ENCODE measurements at regions not wholly inside any gene's neighbourhood (a gene's known extent, or its start where the extent isn't known, plus 50 kb on each side); places are given as distances from the start of the nearest gene placed in this dataset.
"Not testable (repeated sequence)": the region's sequence is repeated elsewhere in the genome, so short reads cannot be mapped to it uniquely, and the experiment has no call there.

DNA sequence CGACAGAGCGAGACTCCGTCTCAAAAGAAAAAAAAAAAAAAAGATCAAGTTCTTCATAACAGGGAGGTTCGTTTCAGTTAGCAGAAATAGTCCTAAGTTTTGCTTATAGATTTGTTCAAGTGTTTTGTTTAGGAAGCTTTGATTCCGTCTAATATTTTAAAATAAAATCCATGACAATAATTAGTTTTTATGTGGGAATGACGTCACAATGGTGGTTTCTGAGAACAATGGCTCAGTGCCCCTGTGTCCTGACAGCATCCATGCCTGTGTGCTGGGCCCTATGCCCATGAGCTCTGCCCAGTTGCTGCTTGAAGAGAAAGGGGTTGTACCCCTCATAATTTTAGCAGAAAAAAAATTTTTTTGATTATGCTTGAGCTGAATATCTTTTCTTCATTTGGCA, 134.0 kb downstream of the SST start:
- ATAC-seq, result no peak
- no peak for DNase-seq

DNA sequence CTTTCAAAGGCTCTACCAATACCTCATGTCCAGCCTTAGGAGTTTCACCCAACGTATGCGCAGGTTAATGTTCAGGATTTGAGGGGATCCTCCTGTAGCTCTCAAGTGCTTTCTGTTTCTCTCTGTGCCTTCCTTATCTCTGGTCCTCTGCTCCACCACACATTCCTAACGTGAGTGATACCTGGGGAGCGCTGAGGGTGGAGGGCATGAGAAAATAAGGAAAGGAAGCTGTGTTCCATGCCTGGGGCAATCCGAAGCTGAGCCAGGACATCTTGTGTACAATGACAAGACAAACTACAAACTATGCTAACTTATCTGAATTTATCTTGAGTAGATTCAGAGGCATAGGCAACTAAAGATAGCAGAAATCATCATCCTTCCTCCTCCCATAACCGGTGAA, 136.4 kb downstream of the SST start:
- DNase-seq, result no peak
- ATAC-seq, result no peak

DNA sequence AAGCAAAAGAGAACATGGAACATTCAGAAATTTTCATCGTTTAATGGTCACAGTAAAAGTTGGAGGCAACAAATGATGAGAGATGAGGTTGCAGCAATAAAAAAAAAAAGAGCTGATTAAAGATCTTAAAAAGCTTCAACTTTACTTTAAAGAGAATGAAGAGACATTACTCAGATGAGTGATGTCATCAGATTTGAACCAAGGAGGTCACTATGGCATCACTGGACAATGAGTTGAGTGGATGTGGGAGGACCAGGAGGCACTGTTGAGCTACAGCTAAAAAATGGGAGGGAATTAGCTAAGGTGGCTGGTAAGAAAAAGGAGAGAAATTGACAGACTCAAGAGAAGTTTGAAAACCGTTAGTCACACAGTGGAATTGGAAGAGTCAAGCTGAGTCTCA, 138.4 kb downstream of the SST start:
- ATAC-seq, result no peak
- no peak for DNase-seq

DNA sequence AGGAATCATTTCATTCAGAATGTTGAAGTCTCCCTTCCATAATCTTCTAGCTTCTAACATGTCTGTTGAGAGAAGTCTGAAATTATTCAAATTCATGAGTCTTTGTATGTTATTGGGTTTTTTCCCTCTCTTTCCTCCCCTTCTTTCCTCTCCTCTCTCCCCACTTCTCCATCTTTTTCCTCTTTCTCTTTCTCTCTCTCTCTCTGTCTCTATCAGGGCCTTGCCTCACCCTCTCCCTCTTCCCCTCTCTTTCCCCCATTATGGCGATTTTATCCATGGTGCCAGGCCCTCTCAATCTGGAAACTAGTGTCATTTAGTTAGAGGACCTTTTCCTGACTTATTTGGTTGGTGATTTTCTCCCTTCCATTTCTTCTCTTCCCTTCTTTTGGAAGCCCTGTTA, 147.3 kb downstream of the SST start:
- DNase-seq, result no peak

GRCh38 chr3:187522293-187522692, 147.9 kb downstream of the SST start:
- no peak for ATAC-seq
- DNase-seq, result no peak

More for the DNA sequence above, 147.3 kb downstream of the SST start:
- ATAC-seq, result no peak

GRCh38 chr3:187521546-187521945, 148.6 kb downstream of the SST start:
- ATAC-seq, result no peak
- DNase-seq, result no peak

DNA sequence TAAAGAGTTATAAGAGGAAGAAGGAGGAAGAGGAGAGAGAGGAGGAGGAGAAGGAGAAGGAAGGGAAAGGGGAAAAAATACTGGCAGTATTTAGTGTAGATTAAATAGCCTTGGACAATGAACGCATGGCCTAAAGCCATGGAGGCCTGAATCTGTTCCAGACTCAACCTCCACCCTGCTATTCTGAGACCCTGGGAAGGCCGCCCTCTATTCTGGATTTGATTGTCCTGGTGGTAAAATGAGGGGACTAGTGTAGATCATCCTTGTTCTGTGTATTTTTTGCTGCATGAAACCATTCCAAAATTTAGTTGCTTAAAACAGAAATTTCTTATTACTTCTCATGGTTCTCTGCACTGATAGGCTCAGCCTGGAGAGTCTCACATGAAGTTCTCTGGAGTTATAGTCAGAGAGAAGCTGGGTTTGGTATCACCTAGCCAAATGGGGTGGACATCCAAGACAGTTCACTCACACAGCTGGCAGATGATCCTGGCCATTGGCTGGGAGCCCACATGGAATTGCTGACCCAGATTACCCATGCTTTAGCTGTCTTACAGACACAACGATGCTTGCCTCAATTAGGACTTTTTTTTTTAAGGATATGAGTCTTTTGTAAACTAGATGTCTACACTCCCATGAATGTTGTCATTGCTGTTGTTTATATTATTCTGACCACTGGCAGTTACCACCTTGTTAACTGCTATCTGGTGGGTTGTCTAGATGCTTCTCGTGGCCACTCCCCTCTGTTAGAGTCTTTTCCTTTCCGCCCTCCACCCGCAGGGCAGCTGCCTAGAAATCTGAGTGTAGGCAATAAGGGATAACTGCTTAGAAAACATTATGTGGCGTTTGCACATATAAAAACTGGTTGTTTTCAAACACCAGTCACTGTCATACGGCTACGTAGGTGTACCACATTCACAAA, 149.9 kb downstream of the SST start:
- DNase-seq, result no peak

DNA sequence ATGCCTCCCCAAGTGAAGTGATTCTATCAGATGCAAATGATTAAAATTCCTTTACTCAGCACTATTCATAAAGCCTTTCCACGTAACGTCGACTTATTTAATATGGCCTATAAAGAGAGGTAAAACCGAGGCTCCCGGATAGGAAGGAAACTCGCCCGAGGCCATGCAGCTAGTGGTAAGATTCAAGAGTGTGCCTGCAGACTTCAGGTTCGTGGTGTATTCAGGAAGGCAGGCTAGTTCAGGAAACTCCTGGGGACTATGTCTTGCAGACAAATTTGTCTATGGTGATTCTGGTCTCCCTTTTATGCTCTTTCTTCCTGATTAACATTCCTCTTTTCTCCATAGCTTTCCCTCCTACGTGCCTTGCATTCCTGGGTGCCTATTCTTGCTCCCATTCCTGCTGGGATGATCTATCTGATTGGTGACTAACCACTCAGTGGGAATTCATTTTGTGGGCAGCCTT, 150.7 kb downstream of the SST start:
- ATAC-seq, result no peak

More for the DNA sequence above, 149.9 kb downstream of the SST start:
- ATAC-seq, result no peak

GRCh38 chr3:187518616-187519015, 150.4 kb downstream of the RTP4 start:
- ATAC-seq (no peak), DNase-seq (no peak)

More for the DNA sequence above, 150.7 kb downstream of the SST start:
- DNase-seq, result no peak

- ATAC-seq (no peak), DNase-seq (no peak)
Observed at GRCh38 chr3:187518207-187518606, 150.0 kb downstream of the RTP4 start.

DNA sequence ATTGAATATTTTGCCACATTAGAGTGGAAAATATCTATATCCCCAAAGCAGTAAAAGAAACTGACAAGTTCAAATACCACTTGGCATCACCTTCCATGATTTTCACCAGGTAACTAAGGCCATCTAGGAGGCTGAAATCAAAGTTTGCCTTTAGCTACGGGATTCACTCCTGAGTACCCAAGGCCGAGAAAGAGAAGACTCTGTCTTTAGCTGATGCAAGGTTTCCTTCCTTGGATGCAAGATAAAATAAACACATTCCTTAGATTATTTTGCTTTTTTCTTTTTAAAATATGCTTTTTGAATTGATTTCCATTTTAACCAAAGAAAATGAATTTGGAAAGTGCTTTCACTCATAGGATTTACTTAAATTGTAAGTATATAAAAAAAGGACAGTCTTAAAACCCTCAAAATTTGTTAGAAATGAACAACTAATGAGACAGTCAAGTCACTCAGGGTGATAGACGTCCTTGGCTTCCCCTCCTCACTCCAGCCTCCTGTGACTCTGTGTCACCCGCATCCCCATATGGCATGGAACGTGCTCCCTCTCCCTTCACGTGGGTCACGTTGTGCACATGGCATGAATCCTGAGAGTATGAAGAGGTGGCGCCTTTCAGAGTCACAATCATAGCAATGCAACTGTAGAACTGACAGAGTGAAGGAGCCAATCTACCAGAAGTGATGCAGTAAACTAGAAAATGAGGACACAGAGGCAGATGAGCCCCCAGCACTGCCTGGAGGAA, 148.4 kb downstream of the RTP4 start:
- ATAC-seq (no peak), DNase-seq (no peak)

DNA sequence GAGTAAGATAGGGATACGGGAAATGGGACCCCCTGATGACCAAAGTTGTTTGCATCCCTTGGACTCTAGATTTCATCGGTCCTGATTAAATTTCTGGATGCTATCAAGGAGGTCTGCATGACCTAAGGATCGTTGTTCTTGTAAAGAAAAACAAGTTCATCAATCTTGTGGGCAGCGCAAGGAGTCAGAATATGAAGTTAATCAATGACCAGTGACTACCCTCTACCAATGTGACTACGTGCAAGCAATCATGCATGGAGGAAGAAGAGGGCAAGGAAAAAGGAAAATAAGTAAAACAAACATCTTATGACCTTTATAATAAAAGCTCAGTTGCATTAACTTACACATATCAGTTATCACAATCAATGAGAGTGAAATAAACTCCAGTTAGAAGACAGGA, 139.7 kb downstream of the RTP4 start:
- no peak for ATAC-seq
- DNase-seq, result no peak

- DNase-seq, result no peak
- no peak for ATAC-seq
Observed at GRCh38 chr3:187507266-187507665, 139.1 kb downstream of the RTP4 start.

- DNase-seq (no peak), ATAC-seq (no peak)
Observed at GRCh38 chr3:187504435-187504834, 136.2 kb downstream of the RTP4 start.

- DNase-seq (no peak), ATAC-seq (no peak)
Observed at GRCh38 chr3:187498211-187498724, 130.1 kb downstream of the RTP4 start.

- ATAC-seq, result no peak
- no peak for DNase-seq
Observed at GRCh38 chr3:187497052-187497451, 128.9 kb downstream of the RTP4 start.

- DNase-seq, ATAC-seq: not testable (repeated sequence)
Observed at GRCh38 chr3:187494056-187494455, 125.9 kb downstream of the RTP4 start.

DNA sequence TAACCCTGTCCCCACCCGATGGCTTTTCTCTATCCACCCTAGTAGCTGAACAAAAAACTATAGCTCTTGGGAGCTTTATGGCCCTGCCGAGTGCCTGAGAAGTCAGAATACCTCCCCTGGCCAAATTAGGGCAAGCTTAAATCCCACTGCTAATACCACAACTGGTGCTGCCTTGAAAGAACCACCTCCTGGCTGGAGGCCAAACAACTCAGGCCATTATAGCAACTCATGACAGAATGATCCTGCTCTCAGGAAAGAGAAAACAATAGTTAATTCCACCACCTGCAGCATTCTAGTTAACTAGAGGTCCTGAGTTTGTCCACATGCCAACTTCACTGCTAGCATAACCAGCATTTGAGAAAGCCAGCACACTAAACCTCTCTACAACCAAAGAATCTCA, 123.2 kb downstream of the RTP4 start:
- ATAC-seq (no peak), DNase-seq (no peak)

DNA sequence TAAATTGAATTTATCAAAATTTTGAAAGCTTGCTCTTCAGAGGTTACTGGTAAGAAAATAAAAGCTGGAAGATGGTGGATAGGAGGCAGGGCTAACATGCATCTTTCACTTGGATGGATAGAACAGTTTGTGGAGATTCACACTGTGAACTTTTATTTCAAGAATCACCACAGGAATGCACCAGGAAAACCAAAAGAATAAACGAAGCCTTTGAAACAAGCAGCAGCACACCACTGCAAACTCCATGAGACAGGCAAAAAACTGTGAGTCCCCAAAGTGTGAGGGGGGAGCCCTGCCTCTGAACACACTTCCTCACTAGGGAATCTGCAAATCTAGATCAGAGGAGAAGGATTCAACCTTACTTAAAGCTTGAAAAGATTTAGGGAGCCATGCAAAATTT, 122.2 kb downstream of the RTP4 start:
- DNase-seq, result no peak
- ATAC-seq, result no peak

- ATAC-seq (no peak), DNase-seq (no peak)
Observed at GRCh38 chr3:187484547-187485295, 116.5 kb downstream of the RTP4 start.

- DNase-seq (no peak), ATAC-seq (no peak)
Observed at GRCh38 chr3:187481426-187481825, 113.2 kb downstream of the RTP4 start.

GRCh38 chr3:187475613-187476012, 107.4 kb downstream of the RTP4 start:
- DNase-seq, result not testable (repeated sequence)

More at GRCh38 chr3:187475613-187476012, 107.4 kb downstream of the RTP4 start:
- ATAC-seq, result not testable (repeated sequence)

Measured in stimulated activated naive CD8-positive, alpha-beta T cell treated with anti-CD3 and anti-CD28 coated beads, Interleukin-15, Interleukin-2, amounts not matched to agents 100 U/mL and 50 U/mL, for 24 hours (primary cell).